ENCODE measurements at regions not wholly inside any gene's neighbourhood (a gene's known extent, or its start where the extent isn't known, plus 50 kb on each side); places are given as distances from the start of the nearest gene placed in this dataset.

DNA sequence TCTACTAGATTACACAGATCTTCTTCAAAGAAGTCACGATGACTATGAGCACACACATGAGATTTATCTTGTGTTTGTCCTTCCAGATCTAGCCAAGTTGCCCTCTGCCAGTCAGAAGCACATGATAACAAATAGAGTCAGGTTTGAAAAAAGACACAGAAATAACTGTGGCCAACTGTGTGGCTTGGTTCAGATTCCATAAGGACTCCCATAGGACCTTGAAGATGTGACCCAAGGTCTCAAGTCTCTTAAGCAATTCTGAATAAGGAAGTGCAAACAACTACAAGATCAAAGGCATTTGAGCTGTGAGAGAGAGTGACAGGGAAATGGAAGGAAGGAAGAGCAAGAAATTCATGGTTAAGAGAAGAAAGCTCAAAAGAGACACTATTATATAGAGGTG is 194.0 kb downstream of the PLPP3 start:
- Histone ChIP-seq H3K36me3 (ENCODE audit: control insufficient read depth in 2 of 4, insufficient read depth in 4 of 4, low read length in 3 of 4) (no peaks in the 10 kb centered on the region), H4K8ac (ENCODE audit: extremely low read depth, insufficient read depth, low read length) (no peak overlapping the region), H3K14ac (ENCODE audit: insufficient read length) (no peak overlapping the region), H2AK5ac (ENCODE audit: low read depth, low read length) (no peak overlapping the region), H3K9ac (replicated peaks in 1 of 4; ENCODE audit: extremely low read depth in 1 of 4, low read depth in 3 of 4, low read length in 3 of 4) (no peak overlapping the region), H3K4ac (replicated peaks; ENCODE audit: insufficient read length, low read depth, low read length) (no peak overlapping the region), H3K56ac (replicated peaks; ENCODE audit: insufficient read length, low read depth, low read length) (no peak overlapping the region), H2AFZ (ENCODE audit: low read length) (no peak overlapping the region), H2BK120ac (replicated peaks; ENCODE audit: low read depth, low read length) (no peak overlapping the region), H3K4me3 (ENCODE audit: extremely low read depth in 1 of 4, insufficient read depth in 2 of 4, low read depth in 3 of 4, low read length in 4 of 4) (no peak overlapping the region), H2BK20ac (ENCODE audit: low read length) (no peak overlapping the region), H3K27me3 (replicated peaks in 1 of 4; ENCODE audit: control insufficient read depth in 3 of 4, extremely low read depth in 1 of 4, insufficient read depth in 3 of 4, low read length in 3 of 4) (no peaks in the 10 kb centered on the region), H4K5ac (ENCODE audit: insufficient read length, low read depth, low read length) (no peak overlapping the region), H3K27ac (ENCODE audit: low read depth, low read length) (no peak overlapping the region), H3K18ac (ENCODE audit: extremely low read depth, low read length) (no peak overlapping the region), H2BK5ac (ENCODE audit: low read depth, low read length) (no peak overlapping the region), H3K4me1 (replicated peaks in 1 of 4; ENCODE audit: control insufficient read depth in 3 of 4, insufficient read depth in 4 of 4, low read length in 3 of 4) (peaks cover 0 to 2% (median 0%) of the 10 kb centered on the region in 4 experiments; a peak in 1 of 7 replicates), H2BK15ac (ENCODE audit: low read length) (no peak overlapping the region), H4K20me1 (replicated peaks in 1 of 2; ENCODE audit: control insufficient read depth in 1 of 2, insufficient read depth in 2 of 2, low read length in 2 of 2) (no peaks in the 10 kb centered on the region), H3K79me1 (ENCODE audit: low read depth, low read length) (no peaks in the 10 kb centered on the region; the same call in 1 of the 2 replicates), H3K4me2 (ENCODE audit: insufficient read depth in 1 of 2, low read depth in 2 of 2, low read length in 2 of 2) (no peak overlapping the region), H4K91ac (replicated peaks; ENCODE audit: insufficient read length, low read length) (no peak overlapping the region), H3K79me2 (ENCODE audit: control insufficient read depth in 1 of 2, insufficient read depth in 2 of 2, low read length in 2 of 2) (no peaks in the 10 kb centered on the region), H2BK12ac (ENCODE audit: low read depth, low read length) (no peak overlapping the region), H3K23ac (ENCODE audit: insufficient read length) (no peak overlapping the region), H3K9me3 (ENCODE audit: insufficient read depth in 2 of 2, low read depth in 1 of 2, low read length in 1 of 2) (no peaks in the 10 kb centered on the region), H3K23me2 (ENCODE audit: low read depth, low read length) (no peaks in the 10 kb centered on the region; the same call in 1 of the 2 replicates)
- FAIRE-seq (no peak), DNase-seq (ENCODE audit: low read depth in 1 of 2, low spot score in 2 of 2) (no peak)
- TF ChIP-seq CTBP2 (IDR thresholded peaks at IDR 0.05; ENCODE audit: borderline replicate concordance, insufficient read depth, insufficient read length, low read length) (no peak), TAF7 (optimal IDR thresholded peaks at IDR 0.05; ENCODE audit: borderline replicate concordance, low read depth, low read length) (no peak)
- WGBS, 2 experiments (ENCODE audit: extremely low coverage in 1 of 2, insufficient coverage in 1 of 2, insufficient read length in 1 of 2, insufficient replicate concordance in 2 of 2, low coverage in 1 of 2, low lambda C conversion rate in 2 of 2, missing lambda C conversion rate in 1 of 2), result 87% methylated on average over 1 of the region's 1 CpG; no CpG with 5 or more reads in 1 of the 2 experiments
- ChIA-PET CTCF (ENCODE audit: partially characterized antibody) (no interaction called here), POLR2A (ENCODE audit: partially characterized antibody) (interaction anchor here (1.3 kb wide), 1 partner anchor 10 kb away, joined by 4 read pairs; no protein-coding TSS in a partner anchor)
